ENCODE measurements at regions not wholly inside any gene's neighbourhood (a gene's known extent, or its start where the extent isn't known, plus 50 kb on each side); places are given as distances from the start of the nearest gene placed in this dataset.

DNA sequence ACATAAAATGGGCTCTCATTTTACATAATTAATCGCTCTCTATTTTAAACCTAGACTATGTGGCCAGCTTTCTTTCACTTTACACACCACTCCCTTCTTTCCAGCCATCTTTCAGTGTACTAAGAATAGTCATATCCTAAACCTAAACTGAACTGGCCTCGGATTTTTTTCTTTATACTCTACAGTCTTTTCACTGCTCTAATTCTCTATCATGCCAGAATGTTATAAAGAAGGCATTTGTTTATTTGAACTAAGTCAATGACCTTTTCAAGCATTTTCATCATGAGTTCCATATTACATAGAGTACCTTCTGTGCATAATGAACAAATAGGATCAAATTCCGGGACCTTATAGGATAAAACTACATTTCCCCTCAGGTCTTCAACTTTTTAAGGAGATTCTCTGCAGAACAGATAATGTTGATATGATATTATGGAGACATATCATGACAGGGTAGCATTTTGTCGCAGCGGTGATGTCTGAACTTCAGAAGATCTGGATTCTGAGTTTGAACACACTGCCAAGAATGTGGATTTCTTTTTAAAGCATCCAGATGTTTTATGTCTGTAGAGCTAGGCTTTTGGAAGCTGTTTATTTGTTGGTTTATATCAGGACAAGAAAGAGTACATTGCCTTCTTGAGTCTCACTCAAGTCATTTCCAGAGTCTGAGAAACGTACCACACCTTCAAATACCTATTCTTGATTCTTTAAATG, 1047.3 kb downstream of the MCTP2 start:
- DNase-seq (ENCODE audit: low read depth) = no peak

DNA sequence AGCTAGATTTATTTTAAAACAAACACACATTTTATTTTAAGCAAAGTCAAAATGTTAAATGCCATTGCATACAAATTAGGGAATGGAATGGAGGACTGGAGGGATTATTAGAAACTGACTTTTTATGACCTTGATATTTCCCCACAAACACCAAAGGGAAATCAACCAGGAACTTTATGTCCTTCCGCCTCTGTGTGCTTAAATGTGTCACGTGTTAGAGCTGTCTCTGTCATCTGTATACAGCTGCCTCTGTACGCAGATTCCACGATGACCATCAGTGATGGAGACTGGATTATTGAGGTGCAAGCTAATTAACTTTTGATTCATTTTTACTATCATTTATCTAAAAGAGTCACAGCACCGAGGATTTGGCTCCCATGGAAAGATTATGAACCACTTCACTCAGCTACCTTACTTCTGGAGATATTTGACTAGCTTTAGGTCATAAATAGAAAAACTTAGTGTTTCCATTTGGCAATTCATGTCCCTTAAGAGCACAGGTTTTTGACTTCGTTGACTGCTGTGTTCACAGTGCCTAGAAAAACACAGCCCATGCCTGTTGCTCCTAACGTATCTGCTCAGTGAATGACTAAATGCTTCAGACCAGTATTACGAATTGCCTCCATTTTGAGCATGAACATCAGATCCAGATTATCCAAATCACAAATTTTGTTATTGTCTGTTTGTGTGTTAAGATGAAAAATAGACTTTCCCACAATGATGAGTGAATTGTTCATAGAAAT, 1048.1 kb downstream of the MCTP2 start:
- no peak for DNase-seq (ENCODE audit: low read depth)

DNA sequence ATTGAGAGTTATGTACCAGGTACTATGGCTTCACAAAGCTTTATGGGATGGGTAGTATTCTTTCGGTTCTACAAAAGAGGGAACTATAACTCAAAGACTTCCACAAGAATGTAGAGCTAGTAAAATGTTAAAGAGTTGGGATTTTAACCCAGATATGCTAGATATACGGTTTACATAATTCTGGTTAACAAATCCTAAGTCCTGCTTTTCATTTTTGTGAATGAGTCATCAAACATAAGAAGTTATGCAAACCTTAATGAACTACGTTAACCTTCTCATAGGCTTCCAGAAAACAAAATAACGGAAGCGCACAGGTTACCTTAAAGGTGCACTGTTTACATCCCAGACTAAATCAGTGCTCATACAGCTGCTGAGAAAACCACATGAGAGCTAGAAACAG, 1049.3 kb downstream of the MCTP2 start:
- DNase-seq (ENCODE audit: low read depth) = no peak

DNA sequence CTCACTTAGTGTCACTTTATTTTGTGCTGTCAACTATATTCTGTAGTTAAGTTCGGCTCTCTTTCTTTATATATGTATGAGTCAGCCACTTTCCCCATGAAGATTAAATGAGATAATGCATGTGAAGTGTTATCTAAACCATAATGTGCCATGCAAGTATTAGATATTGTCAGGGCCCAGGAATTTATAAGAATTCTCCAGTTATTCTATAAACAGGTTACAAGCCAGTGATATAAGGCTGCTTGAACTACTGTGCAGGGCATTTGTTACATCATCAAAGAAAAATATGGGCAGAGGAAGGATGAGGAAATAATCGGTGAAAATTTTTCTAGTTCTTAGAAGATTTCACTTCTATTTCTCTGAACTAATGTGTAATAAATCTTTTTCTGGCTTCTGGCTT, 1049.0 kb upstream of the NR2F2 start:
- DNase-seq (ENCODE audit: low read depth) = no peak

DNA sequence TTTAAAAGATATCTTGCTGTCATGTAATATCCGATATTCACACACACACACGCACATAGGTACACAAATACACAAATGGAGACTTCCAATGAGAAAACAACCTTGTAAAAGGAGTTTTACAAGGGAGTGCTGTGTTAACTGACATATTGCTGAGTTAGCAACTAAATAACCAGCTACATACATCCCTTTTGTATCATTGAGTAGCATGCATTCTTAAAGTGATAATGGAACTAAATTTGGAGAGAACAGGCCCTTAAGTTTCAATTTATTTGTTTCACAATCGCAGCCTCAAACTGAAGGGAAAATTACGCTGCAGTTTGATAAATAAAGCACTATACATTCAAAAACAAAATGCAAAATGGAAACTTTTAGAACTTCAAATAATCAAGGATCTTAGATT, 1046.0 kb upstream of the NR2F2 start:
- no peak for DNase-seq (ENCODE audit: low read depth)

DNA sequence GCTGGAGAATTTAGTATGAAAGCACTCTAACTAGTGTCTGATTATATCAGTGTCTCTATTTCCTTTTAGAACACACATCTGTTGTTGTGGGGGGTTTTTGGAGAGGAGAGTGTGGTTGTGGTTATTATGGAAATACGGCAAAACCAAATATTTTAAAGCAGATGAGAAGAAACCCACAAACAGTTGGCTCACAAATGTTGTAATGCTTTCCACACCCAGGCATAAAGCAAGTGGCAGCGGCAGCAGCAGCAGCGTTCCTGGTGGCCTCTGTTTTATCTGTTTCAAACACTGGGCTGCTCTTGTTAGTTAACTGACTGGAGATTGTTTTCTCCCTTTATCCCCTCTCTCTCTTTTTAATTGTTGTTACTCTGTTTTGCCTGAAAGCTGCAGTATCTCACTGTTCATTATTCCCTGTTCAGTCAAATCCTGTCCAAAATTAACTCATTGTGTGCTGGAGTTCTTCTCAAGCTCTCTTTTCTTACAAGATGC, 1045.5 kb upstream of the NR2F2 start:
- peak; percentile 92 for DNase-seq (ENCODE audit: low read depth)

DNA sequence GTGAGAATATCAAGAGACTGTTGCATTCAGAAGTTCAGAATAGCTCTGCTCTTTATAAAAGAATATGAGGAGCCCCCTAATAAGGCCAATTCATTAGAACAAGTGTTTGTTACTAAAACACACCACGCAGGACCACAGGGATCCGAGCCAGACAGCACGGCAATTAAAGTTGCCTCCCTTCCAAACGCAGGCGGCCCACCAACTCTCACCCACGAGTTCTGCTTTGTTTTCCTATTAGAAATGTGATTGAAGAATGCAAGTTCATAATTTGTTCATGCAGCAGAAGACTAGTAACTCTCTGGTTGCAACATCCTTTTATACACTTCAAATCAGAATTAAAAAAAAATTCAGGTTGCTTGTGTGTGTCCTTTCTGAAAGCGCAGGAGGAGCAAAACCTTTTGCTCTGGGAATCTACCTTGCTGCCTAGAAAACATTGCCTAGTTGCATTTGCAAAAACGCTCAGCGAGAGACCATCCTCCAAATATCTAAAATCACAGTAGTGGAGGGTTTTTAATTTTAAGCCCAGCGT, 1044.1 kb upstream of the NR2F2 start:
- DNase-seq (ENCODE audit: low read depth) = no peak

DNA sequence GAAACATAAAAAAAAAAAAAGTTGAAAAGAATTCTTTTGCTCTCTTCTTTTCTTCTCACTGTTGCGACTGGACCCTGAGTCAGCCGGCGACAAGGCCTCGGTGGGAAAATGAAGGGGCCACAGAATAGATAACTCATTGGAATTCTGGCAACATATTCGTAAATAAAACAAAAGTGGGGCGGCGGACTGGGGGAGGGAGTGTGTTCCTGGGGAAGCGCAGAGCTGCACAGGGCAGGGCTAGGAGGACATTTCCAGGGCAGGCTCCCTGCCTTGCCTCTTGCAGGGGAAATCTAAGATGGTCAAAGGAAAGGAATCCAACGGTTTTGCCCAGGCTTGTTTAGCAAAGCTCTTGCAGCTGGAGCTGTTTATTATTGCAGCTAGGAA, 1042.8 kb upstream of the NR2F2 start:
- no peak for DNase-seq (ENCODE audit: low read depth)

DNA sequence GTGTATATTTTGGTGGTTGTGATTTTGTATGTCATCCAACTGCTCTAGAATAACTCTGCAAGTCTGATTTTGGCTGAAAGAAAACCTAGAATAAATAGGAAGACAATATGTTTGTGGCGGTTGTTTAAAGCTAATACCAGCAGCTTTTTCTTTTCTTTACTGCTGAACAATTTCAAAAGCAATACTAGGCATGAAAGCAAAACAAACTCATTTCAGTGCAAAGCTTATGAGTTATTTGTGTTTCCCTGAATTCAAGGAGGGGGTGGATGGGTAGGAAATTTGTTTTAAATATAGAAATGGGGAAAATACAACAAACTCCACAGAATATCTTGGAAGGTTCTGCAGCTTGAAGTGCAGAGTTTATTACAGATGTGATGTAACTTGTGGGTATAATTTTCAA, 1041.9 kb upstream of the NR2F2 start:
- DNase-seq (ENCODE audit: low read depth) = no peak

DNA sequence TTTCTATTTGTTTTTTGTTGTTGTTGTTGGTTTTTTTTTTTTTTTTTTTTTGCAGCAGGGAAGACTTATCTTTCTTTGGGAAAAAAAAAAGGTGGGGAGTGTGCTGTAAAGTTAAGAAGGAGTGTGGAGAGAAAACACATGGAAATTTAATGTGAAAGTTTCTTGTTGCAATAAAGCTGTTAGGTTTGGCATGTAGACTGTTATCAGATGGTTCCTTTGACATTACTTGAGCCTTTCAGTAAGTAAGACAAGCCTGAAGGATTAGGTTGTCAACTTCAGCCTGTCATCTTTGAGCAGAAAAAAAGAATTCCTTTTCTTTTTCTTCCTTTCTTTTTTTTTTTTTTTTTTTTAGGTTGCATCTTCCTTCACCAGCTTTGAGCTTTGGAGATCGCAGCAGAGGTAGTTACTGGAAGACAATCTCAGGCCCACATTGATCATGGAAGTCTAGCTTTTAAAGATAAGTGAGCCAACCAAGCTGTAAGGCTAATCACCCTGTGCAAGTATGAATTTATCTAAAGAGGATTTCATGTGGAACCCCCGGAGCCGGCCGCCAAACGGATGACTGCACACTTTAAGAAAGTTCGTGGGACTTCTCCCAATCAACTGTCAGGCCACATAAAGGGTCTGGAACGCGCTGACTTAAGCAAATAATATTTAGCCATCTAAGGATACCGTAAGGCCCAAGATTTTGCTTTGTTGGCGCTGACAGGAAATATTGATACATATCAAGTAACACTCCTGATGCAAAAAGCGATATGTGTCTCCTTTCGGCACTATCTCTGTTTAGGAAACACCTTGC, 1040.1 kb upstream of the NR2F2 start:
- DNase-seq (ENCODE audit: low read depth) = no peak

DNA sequence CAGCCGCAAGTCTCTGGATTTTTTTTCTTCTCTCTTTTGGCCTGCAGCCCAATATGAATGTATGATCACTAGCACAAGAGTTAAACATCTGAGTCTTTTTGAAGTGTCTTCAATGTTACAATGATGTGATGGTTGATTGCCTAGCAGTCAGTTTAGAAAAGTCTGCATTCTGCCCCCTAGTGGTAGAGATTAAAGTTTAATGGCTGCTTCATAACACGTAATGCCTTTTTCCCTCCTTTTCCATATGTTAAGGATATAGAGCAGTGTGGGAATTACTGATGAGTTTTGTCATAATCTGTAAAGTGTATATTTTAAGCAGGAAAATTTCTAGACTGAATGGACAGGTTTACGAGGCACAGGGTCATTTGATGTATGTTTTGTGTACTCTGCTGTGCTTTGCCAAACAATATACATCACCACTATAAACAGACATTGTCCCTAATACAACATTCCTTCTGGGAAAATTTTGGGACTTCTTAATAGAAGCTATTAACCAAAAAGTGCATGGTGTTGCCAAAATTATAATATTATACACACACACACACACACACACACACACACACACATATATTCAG, 1038.5 kb upstream of the NR2F2 start:
- peak; percentile 46 for DNase-seq (ENCODE audit: low read depth)

DNA sequence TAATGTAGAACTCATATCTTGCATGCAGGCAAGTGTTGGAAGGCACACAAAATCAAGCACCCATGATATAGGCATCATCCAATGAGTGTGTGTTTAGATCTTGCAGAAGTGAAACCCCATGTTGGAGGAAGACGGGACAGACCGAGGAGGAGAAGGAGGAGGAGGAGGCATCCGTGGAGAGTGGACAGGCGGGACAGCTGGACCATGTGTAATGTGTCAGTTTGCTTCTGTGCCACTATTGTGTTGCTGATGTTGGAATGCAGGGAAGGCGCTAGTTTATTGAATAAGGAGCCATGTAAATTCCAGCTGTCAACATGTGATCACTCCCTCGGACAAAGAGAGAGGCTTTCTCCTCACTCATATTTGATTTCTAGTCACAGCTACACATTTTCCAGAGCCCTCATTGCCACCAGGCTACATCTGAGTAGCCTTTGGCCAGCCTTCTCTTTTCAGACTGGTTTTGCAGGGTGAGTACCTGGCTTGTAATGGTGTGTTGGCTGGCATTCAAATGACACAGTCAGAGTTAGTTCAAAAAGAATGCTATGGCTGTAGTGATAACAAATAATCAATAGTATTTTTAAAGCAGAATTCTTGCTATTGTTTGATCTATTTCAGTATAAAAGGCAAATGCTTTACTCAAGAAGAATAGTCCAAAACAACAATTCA, 1037.6 kb upstream of the NR2F2 start:
- DNase-seq (ENCODE audit: low read depth) = peak; percentile 15

DNA sequence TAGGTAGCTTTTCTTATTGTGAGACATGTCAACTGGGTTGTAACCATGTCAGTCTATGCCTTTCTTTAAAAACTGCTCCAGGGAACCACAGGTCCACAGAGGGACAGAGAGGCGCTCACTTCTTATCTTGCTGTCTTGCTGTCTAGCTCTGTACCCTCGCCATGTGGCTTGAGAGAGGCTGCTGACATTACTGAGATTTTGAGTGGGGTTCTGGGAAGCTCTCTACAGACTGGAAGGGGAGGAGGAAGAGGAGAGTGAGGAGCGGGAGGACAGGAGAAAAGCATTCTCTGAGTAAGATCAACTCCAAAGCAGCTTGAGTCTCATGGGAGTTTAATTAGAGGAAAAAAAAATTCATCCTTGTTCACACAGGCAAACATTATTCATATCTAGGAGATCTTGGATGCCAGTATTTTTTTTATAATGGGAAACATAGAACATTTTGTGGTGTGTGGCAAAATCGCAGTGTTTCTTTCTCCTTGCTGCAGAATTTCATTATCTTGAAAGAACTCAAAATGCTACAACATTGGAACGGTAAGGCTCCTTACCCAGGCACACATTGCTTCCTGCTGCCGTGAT, 1037.0 kb upstream of the NR2F2 start:
- no peak for DNase-seq (ENCODE audit: low read depth)

DNA sequence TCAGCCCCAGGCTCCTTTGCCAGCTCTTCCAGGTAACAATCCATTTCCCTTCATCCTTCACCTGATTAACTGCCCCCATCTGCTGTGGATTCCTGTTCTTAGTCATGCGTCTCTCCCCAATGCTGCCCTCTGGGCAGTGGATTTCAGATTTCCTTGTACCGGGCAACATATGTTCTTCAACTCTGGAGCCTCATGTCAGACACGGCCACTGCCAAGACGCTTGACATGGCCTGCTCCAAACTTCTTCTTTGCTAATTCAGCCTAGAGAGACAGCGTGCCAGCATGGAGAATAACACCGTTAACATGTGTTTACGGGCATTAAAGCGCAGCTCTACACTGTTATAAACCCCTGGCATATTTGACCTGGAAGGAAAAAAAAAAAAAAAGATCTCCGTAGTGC, 1035.1 kb upstream of the NR2F2 start:
- DNase-seq (ENCODE audit: low read depth) = no peak

DNA sequence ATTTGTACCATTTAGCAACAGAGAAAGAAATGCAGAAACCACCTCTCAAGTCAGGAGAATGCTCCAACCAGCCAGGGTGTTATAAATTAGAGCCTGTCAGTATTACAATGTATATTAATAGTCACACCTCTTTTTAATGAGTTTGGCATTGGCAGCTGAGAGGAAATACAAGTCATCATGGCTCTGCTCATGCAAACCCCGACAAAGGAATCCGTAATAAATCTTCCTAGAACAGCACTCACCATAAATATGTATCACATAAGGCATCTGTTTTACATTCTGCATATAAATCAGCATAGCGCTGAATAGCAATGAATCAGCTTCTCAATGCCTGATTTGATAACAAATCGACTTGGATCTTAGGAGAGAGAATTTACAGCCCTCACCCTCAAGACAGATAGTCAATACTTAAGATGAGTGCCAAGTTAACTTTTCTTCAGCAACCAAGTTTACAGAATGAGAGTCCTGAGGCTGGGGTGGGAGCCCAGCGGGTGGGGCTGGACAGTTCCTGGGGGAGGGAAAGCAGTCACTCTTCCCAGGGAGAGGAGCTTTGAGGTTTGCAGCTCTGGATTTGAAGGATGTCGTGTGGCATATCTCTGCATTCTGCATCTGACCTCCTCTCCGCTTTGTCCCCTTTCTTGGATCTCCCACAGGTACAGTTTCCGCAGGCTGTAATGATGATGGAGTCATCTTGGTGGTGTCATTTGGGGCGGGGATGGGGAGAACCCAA, 1034.4 kb upstream of the NR2F2 start:
- no peak for DNase-seq (ENCODE audit: low read depth)

DNA sequence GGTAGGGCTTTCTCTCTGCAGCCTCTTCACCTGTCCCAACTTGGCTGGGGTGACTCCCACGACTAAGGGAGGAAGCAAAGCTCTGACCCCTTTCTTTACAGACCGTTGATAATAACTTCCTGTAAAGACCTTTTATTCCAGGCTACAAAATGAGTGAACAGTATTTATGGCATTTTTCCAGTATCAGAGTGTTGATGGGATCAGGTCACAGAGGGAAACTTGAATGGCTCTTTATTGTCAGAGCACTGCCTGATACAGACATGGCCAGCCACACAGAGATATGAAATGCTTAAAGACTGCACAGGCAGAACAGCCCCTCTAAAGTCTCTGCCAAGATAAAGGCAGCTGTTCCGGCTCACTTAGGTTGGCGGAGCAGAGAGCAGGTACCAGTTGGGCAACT, 1033.9 kb upstream of the NR2F2 start:
- DNase-seq (ENCODE audit: low read depth) = no peak

DNA sequence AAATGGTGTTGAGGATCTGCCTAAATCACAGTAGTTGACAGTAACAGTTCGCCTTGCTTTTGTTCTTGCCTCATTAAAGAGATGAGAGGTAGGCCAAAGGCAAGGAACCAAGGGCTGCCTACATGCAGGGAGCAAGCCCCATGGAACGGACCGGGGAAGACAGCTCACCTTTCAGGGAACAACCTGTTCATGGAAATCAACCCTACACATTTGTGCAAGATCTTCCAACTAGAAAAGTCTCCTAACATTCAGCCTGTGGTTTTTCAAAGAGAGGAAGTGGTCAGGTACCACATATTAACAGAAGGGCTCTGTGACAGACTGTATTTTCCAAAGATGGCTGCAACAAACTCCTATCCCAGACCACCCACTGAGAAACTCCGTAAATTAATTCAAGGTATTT, 1031.8 kb upstream of the NR2F2 start:
- peak; percentile 32 for DNase-seq (ENCODE audit: low read depth)

DNA sequence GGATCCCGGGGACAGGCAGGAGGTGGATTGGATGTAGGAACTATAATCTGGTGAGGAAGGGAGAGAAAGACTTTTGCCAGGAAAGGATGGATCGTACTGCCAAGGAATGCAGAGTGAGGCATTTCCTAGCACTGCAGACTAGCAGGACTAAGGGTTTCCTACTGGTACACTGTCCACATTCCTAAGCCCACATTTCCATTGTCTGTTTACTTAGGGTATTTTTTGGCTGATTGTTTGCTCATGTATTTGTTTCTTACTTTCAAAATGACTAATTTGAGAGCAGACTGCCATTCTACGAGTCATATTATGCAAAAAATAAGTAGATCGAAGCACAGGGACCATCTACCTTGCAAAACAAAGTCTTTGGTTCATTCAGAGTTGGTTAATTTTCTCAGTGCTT, 1029.5 kb upstream of the NR2F2 start:
- peak; percentile 73 for DNase-seq (ENCODE audit: low read depth)

DNA sequence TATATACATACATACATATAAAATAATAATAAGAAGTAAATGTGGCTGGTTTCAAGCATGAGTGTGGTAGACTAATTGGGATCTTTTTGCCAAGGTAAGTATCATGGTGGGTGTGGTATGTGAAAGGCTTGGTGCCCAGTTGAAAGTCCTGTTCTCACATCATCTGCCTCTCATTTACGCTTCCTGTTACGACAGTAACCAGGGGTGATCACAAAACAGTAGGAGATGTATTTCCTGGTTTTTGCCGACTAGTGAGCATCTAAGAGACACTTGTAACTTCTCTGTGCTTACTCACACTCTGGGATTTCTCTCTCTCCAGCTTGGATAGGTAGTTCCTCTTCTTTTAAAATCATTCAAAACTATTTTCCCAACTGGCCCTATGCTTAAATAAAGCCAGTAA, 1028.3 kb upstream of the NR2F2 start:
- DNase-seq (ENCODE audit: low read depth) = no peak

DNA sequence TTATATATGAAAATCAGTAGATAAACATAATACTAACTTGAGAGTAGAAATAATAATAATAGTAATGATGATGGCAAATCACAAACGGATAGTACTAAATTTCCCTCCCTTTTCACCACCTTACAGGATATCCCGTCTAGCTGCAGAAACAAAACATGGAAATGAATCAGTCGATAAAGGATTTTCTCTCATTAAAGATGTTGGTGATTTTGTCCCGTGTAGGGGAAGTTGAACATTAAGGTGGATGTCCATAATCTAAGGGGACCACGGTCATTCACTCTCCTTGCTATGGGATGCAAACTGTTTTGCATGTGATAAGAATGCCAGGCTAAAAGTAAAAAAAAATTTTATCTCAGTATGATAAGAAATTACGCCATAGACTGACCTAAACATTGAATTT, 1027.7 kb upstream of the NR2F2 start:
- no peak for DNase-seq (ENCODE audit: low read depth)
